Activated naive CD4-positive, alpha-beta T cell treated with anti-CD3 and anti-CD28 coated beads, Interleukin-2, amount 50 U/mL, for 24 hours (primary cell): ENCODE measurements at regions not wholly inside any gene's neighbourhood (a gene's known extent, or its start where the extent isn't known, plus 50 kb on each side); places are given as distances from the start of the nearest gene placed in this dataset.
"Not testable (repeated sequence)": the region's sequence is repeated elsewhere in the genome, so short reads cannot be mapped to it uniquely, and the experiment has no call there.

Experiments
- H3K27ac Mint-ChIP-seq: one replicate; pipeline ENCODE4 v1.8.0; 2021; ENCODE audit warnings: mild to moderate bottlenecking, mixed read lengths
- H3K27me3 Mint-ChIP-seq: one replicate; pipeline ENCODE4 v1.8.0; 2021; ENCODE audit warnings: mixed read lengths
- H3K36me3 Mint-ChIP-seq: one replicate; pipeline ENCODE4 v1.8.0; 2021; ENCODE audit warnings: mixed read lengths
- H3K4me1 Mint-ChIP-seq: one replicate; pipeline ENCODE4 v1.8.0; 2021; ENCODE audit warnings: mixed read lengths
- H3K4me3 Mint-ChIP-seq: one replicate; pipeline ENCODE4 v1.8.0; 2021; ENCODE audit warnings: mild to moderate bottlenecking, mixed read lengths
- H3K9me3 Mint-ChIP-seq: one replicate; pipeline ENCODE4 v1.8.0; 2021; ENCODE audit warnings: mixed read lengths

DNA sequence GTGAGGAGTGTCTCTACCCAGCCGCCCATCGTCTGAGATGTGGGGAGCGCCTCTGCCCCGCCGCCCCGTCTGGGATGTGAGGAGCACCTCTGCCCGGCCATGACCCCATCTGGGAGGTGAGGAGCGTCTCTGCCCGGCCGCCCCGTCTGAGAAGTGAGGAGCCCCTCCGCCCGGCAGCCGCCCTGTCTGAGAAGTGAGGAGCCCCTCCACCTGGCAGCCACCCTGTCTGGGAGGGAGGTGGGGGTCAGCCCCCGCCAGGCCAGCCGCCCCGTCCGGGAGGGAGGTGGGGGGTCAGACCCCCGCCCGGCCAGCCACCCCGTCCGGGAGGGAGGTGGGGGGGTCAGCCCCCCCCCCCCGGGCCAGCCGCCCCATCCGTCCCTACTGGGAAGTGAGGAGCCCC is 132.4 kb upstream of the TMEM168 start:
- not testable (repeated sequence) for H3K27me3 Mint-ChIP-seq, H3K36me3 Mint-ChIP-seq, H3K4me3 Mint-ChIP-seq, H3K9me3 Mint-ChIP-seq, H3K27ac Mint-ChIP-seq
- H3K4me1 Mint-ChIP-seq, result peaks cover 11% of the 10 kb centered on the region

DNA sequence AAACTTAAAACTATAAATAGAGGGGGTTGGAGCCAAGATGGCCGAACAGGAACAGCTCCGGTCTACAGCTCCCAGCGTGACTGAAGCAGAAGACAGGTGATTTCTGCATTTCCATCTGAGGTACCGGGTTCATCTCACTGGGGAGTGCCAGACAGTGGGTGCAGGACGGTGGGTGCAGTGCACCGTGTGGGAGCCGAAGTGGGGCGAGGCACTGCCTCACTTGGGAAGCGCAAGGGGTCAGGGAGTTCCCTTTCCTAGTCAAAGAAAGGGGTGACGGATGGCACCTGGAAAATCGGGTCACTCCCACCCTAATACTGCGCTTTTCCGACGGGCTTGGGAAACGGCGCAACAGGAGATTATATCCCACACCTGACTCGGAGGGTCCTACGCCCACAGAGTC is 126.2 kb upstream of the TMEM168 start:
- peaks cover 20% of the 10 kb centered on the region for H3K36me3 Mint-ChIP-seq
- not testable (repeated sequence) for H3K4me3 Mint-ChIP-seq, H3K27me3 Mint-ChIP-seq, H3K4me1 Mint-ChIP-seq, H3K9me3 Mint-ChIP-seq, H3K27ac Mint-ChIP-seq

DNA sequence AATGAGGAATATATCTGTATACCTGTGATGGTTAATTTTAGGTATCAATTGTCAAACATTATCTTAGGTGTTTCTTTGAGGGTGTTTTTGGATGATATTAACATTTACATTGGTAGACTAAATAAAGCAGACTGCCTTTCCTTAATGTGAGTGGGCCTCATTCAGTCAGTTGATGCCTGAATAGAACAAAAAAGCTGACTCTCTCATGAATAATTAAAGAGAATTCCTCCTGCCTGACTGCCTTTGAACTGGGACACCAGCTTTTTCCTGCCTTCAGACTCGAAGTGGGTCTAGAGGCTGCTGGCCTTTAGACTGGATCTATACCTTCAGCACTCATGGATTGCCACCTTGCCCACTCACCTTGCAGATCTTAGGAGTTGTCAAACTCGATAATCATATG is 117.9 kb upstream of the TMEM168 start:
- peaks cover 7% of the 10 kb centered on the region for H3K4me1 Mint-ChIP-seq
- H3K36me3 Mint-ChIP-seq, result peaks cover 47% of the 10 kb centered on the region
- H3K27me3 Mint-ChIP-seq, result no peaks in the 10 kb centered on the region
- no peak overlapping the region for H3K27ac Mint-ChIP-seq
- H3K9me3 Mint-ChIP-seq, result peaks cover 7% of the 10 kb centered on the region
- H3K4me3 Mint-ChIP-seq, result no peak overlapping the region

DNA sequence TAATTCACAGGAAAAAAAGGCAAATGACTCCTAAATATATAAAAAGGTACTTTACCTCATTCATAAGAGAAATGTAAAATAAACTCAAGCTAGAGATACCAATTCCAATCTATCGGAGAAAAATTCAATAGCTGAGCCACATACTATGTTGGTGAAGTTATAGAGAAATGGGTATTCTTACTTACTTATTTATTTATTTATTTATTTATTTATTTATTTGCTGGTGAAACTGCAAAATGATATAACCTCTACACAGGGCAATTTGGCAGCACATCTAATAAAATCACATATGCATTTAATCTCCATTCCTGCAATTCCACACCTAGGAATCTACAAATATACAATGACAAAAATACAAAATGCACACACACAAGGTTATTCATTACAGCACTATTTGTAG is 117.5 kb upstream of the TMEM168 start:
- H3K27me3 Mint-ChIP-seq, result no peaks in the 10 kb centered on the region
- H3K27ac Mint-ChIP-seq, result no peak overlapping the region
- H3K9me3 Mint-ChIP-seq, result peaks cover 7% of the 10 kb centered on the region
- H3K4me1 Mint-ChIP-seq, result peaks cover 7% of the 10 kb centered on the region
- H3K36me3 Mint-ChIP-seq, result peaks cover 44% of the 10 kb centered on the region
- no peak overlapping the region for H3K4me3 Mint-ChIP-seq

DNA sequence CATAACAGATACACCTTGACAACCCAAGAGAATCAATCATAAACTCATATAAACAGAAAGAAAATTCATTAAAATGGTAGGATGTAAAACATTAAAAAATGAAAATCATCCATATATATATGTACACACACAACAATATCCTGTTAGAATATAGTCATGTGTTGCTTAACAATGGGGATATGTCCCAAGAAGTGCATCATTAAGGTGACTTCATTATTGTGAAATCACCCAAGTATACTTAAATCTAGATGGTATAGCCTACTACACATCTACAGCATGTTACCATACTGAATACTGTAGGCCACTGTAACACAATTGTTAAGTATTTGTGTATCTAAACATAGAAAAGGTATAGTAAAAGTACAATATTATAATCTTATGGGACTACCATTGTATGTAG is 115.8 kb upstream of the TMEM168 start:
- peaks cover 7% of the 10 kb centered on the region for H3K9me3 Mint-ChIP-seq
- peaks cover 42% of the 10 kb centered on the region for H3K36me3 Mint-ChIP-seq
- H3K4me3 Mint-ChIP-seq, result no peak overlapping the region
- H3K4me1 Mint-ChIP-seq, result peaks cover 4% of the 10 kb centered on the region
- H3K27ac Mint-ChIP-seq, result no peak overlapping the region
- H3K27me3 Mint-ChIP-seq, result no peaks in the 10 kb centered on the region

DNA sequence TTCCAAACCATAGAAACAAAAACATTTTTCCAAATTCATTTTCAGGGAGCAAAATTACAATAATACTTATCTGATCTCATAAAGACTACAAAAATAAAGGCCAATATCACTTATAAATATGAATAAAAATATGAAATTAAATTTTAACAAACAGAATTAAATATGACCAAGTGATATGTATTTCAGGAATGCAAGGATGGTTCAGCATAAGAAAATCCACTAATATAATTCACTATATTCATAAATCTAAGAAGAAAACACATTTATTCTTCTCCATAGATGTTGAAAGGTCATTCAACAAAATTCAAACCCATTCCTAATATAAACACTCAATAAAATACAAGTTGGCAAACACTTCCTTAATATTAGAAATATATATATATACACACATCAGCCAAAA is 115.2 kb upstream of the TMEM168 start:
- no peaks in the 10 kb centered on the region for H3K27me3 Mint-ChIP-seq
- H3K27ac Mint-ChIP-seq, result no peak overlapping the region
- peaks cover 7% of the 10 kb centered on the region for H3K9me3 Mint-ChIP-seq
- peaks cover 37% of the 10 kb centered on the region for H3K36me3 Mint-ChIP-seq
- peaks cover 4% of the 10 kb centered on the region for H3K4me1 Mint-ChIP-seq
- H3K4me3 Mint-ChIP-seq, result no peak overlapping the region

DNA sequence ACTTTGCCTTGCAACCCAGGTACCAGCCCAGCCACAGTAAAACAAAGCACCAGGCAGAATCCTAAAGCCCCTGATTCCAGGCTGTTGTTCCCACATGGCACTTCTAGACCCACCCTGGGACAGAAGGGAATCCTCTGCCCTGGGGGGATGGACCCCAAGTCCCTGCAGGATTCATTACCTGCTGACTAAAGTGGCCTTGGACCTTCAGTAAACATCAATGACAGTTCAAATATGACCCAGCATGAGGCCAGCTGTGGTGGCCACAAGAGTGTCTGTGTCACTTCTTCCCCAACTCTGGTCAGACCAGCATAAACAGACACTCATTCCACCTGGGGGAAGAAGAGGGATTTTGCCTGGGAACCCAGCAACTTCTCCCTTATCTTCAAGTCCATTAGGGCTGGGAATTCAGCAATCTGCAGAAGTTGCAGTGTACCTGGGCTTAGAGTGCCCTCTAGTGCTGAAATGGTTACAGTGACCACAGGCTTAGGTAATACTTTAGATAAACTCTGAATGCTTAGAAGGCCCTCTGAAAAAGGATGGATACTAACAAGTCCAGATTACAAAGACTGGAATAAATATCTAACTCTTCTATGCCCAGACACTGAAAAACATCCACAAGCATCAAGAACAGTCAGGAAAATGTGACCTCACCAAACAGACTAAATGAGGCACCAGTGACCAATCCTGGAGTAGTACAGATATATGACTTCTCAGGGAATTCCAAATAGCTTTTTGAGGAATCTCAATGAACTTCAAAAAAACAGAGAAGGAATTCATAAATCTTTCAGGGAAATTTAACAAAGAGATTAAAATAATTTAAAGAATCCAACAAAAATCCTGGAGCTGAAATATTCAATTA is 108.5 kb upstream of the TMEM168 start:
- Mint-ChIP-seq H3K27me3 (no peaks in the 10 kb centered on the region), H3K27ac (no peak overlapping the region), H3K36me3 (peaks cover 20% of the 10 kb centered on the region), H3K4me3 (no peak overlapping the region), H3K9me3 (no peaks in the 10 kb centered on the region), H3K4me1 (peaks cover 13% of the 10 kb centered on the region)

DNA sequence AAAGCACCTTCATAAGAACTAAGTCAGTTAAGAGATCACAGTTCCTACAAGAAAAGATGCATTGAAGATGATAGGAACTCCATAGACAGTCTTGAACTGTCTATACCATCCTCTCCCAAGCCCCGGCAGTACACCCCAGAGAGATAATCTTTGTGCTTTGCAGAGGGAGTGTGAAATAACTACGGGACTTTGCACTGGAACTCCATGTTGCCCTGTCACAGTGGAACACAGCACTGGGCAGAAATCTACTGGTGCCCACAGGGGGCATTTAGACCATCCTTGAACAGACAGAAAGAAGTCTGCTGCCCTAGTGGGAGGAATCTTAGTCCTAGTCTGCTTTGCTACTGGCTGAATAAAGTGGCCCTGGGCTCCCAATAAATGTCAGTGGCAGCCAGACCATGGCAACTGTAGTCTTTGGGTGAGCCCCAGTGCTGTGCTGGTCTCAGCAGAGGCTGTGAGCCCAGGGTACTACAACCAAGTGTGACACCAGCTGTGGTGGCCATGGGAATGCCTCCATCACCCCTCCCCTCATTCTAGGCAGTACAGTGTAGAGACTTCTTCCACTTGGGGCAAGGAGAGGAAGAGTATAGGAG is 107.7 kb upstream of the TMEM168 start:
- Mint-ChIP-seq H3K9me3 (no peaks in the 10 kb centered on the region), H3K27me3 (no peaks in the 10 kb centered on the region), H3K4me3 (no peak overlapping the region), H3K36me3 (peaks cover 21% of the 10 kb centered on the region), H3K27ac (no peak overlapping the region), H3K4me1 (peaks cover 9% of the 10 kb centered on the region)

DNA sequence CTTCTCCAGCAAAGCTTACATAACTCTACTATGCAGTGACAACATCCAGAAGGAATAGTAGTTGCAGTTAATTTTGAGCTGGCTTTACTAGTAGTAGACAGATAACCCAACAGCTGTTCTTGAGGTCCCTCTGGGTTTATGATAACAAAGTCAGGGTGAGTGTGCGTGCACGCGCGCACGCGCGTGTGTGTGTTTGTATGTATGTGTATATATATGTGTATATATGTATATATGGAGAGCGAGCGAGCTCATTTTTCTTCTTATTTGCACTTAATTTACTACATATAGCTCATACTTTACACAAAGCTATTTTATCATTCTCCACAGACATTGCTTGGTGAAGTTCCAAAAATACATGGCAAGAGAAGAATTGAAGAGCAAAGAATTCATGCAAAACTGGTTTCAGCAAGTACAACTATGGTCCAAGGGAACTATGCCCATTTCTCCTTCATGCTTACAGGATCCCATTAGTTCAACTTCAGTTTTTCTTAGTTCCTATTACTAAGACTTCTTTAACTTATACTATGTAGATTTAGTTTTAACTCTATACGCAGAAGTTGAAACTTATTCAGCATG is 105.9 kb upstream of the TMEM168 start:
- Mint-ChIP-seq H3K4me3 (no peak overlapping the region), H3K27ac (no peak overlapping the region), H3K36me3 (peaks cover 23% of the 10 kb centered on the region), H3K27me3 (no peaks in the 10 kb centered on the region), H3K4me1 (peaks cover 9% of the 10 kb centered on the region), H3K9me3 (no peaks in the 10 kb centered on the region)

DNA sequence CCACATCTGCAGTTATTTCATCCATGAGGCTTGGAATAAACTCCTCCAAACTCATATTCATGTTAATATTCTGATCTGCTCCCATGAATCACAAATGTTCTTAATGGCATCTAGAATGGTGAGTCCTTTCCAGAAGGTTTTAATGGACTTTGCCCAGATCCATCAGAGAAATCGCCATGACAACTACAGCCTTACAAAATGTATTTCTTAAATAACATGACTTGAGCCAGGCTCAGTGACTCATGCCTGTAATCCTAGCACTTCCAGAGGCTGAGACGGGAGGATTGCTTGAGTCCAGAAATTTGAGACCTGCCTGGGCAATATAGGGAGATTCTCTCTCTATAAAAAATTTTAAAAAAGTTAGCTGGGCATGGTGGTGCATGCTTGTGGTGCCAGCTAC is 102.1 kb upstream of the TMEM168 start:
- Mint-ChIP-seq H3K4me1 (peaks cover 16% of the 10 kb centered on the region), H3K27ac (no peak overlapping the region), H3K27me3 (no peaks in the 10 kb centered on the region), H3K4me3 (no peak overlapping the region), H3K36me3 (peaks cover 30% of the 10 kb centered on the region), H3K9me3 (no peaks in the 10 kb centered on the region)

DNA sequence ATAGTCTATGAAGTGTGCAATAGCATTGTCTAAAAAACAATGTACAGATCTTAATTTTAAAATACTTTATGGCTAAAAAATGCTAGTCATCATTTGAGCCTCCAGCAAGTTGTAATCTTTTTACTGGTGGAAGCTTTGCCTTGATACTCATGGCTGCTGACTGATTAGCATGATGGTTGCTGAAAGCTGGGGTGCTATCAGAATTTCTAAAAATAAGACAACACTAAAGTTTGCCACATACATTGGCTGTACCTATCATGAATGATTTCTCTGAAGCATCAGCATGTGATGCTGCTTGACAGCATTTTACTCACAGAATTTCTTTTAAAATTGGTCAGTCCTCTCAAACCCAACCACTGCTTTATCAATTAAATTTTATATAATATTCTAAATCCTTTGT is 101.5 kb upstream of the TMEM168 start:
- Mint-ChIP-seq H3K27ac (no peak overlapping the region), H3K27me3 (no peaks in the 10 kb centered on the region), H3K4me3 (no peak overlapping the region), H3K4me1 (peaks cover 14% of the 10 kb centered on the region), H3K36me3 (peaks cover 30% of the 10 kb centered on the region), H3K9me3 (no peaks in the 10 kb centered on the region)

DNA sequence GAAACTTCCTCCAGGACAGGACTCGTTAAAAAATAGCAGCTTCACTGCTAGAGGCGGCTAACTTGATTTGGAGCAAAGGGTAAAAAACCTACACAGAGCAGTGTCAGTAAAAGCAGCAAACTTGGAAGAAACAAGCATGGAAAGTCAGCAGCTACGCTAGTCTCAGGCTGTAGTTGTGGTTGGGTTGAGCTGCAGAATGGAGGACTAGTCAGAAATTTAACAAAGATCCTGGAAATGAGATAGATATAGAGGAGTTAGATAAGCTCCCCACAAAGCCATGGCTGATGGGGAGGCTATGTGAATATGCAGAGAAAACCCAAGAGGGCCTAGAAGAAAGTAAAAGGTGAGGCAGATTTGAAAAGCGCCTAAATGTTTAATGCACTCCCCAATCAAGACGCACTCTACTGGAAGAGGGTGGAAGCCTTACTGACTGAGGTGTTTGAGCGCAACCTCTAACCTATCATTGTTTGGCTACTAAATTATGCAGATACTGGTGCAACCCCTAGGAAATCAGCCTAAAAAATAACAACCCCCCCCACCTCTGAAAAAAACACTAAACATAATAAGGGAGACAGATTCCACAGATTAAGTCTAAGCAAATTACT is 99.7 kb upstream of the TMEM168 start:
- H3K27ac Mint-ChIP-seq, result no peak overlapping the region
- H3K4me1 Mint-ChIP-seq, result peaks cover 19% of the 10 kb centered on the region
- H3K4me3 Mint-ChIP-seq, result no peak overlapping the region
- no peaks in the 10 kb centered on the region for H3K9me3 Mint-ChIP-seq
- peaks cover 39% of the 10 kb centered on the region for H3K36me3 Mint-ChIP-seq
- no peaks in the 10 kb centered on the region for H3K27me3 Mint-ChIP-seq

DNA sequence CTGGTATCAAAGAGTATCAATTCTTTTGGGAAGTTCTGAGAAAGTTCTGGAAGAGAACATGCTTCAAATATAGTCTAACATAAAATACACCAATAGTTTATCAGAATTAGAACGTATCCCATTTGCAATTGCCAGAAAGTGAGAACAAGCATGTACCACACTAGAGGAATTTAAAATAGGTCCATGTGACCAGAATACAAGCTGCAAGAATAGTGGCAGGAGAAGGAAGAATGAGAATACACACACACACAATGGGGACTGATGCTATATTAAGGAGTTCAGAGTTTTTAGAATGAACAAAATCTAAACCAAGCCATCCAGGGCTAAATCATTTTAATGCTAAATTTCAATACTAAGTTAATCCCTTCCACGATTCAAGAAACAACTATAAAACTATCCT is 99.1 kb upstream of the TMEM168 start:
- peaks cover 37% of the 10 kb centered on the region for H3K36me3 Mint-ChIP-seq
- H3K27ac Mint-ChIP-seq, result no peak overlapping the region
- no peaks in the 10 kb centered on the region for H3K27me3 Mint-ChIP-seq
- no peaks in the 10 kb centered on the region for H3K9me3 Mint-ChIP-seq
- no peak overlapping the region for H3K4me3 Mint-ChIP-seq
- peaks cover 19% of the 10 kb centered on the region for H3K4me1 Mint-ChIP-seq

DNA sequence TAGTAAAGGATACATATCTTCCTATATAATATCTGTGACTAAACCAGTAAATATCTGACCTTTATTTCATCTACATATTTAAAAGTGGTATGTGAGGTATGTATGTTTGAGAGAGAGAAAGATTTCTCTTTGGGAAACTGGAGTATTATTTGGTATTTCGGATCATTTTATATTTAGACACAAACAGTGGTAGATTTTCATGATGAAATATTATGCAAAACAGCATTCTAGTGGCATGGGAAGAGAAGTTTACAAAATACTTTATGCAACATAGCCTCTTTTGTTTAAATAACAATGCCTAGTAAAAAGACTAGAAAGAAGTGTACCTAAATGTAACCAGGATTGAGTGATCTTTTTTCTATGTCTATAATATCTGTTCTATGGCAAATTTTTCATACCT is 98.6 kb upstream of the TMEM168 start:
- no peak overlapping the region for H3K27ac Mint-ChIP-seq
- H3K9me3 Mint-ChIP-seq, result no peaks in the 10 kb centered on the region
- H3K4me3 Mint-ChIP-seq, result no peak overlapping the region
- peaks cover 23% of the 10 kb centered on the region for H3K4me1 Mint-ChIP-seq
- H3K27me3 Mint-ChIP-seq, result no peaks in the 10 kb centered on the region
- peaks cover 36% of the 10 kb centered on the region for H3K36me3 Mint-ChIP-seq

DNA sequence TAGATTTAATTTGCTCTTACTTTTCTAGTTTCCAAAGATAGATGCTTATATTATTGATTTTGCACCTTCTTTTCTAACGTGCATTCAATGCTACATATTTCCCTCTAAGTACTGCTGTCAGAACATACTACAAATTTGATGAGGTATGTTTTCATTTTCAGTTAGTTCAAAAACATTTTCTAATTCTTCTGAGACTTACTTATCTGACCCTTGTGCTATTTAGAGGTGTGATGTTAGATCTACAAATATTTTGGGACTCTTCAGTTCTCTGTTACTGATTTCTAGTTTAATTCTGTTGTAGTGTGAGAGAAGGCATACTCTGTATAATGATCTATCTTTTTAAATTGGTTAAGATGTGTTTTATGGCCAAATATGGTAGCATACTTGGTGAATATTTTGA is 97.8 kb upstream of the TMEM168 start:
- H3K27ac Mint-ChIP-seq, result no peak overlapping the region
- no peaks in the 10 kb centered on the region for H3K27me3 Mint-ChIP-seq
- no peaks in the 10 kb centered on the region for H3K9me3 Mint-ChIP-seq
- H3K36me3 Mint-ChIP-seq, result peaks cover 37% of the 10 kb centered on the region
- H3K4me1 Mint-ChIP-seq, result peaks cover 29% of the 10 kb centered on the region
- no peak overlapping the region for H3K4me3 Mint-ChIP-seq

DNA sequence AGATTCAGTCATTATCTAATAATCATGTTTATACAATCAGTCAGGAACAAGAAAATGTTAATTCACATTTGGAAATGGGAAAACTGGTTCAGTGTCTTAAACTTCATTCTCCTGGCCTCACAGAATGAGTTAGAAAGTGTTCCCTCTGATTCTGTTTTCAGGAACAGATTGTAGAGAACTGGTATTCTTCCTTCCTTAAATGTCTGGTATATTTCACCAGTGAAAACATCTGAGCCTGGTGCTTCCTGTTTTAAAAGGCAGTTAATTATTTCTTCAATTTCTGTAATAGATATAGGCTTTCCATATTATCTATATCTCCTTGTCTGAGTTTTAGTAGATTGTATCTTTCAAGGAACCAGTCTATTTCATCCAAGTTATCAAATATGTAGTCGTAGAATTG is 97.1 kb upstream of the TMEM168 start:
- H3K9me3 Mint-ChIP-seq, result no peaks in the 10 kb centered on the region
- no peak overlapping the region for H3K4me3 Mint-ChIP-seq
- peaks cover 30% of the 10 kb centered on the region for H3K4me1 Mint-ChIP-seq

More for the DNA sequence above, 97.1 kb upstream of the TMEM168 start:
- H3K27me3 Mint-ChIP-seq, result no peaks in the 10 kb centered on the region
- H3K27ac Mint-ChIP-seq, result no peak overlapping the region
- H3K36me3 Mint-ChIP-seq, result peaks cover 35% of the 10 kb centered on the region
